HG03039 (cell line): ENCODE measurements at regions not wholly inside any gene's neighbourhood (a gene's known extent, or its start where the extent isn't known, plus 50 kb on each side); places are given as distances from the start of the nearest gene placed in this dataset.
"Not testable (repeated sequence)": the region's sequence is repeated elsewhere in the genome, so short reads cannot be mapped to it uniquely, and the experiment has no call there.

ENCODE experiments used
- ATAC-seq: cut with Tn5 transposase; IDR thresholded peaks from one replicate; pipeline ENCODE4 v1.9.1; 2021; ENCODE audit warnings: mild to moderate bottlenecking, moderate library complexity; ENCODE audit not compliant: unreplicated experiment

GRCh38 chr9:104269996-104270963 is 176.2 kb downstream of the SMC2 start:
- ATAC-seq, result no peak

GRCh38 chr9:104276709-104277245 is 182.7 kb downstream of the SMC2 start:
- no peak for ATAC-seq

GRCh38 chr9:104278929-104279496 is 184.9 kb downstream of the SMC2 start:
- ATAC-seq, result no peak

GRCh38 chr9:104279535-104280177 is 185.5 kb downstream of the SMC2 start:
- ATAC-seq, result no peak

GRCh38 chr9:104280178-104280560 is 186.1 kb downstream of the SMC2 start:
- no peak for ATAC-seq

GRCh38 chr9:104280711-104281110 is 186.6 kb downstream of the SMC2 start:
- ATAC-seq, result no peak

GRCh38 chr9:104286187-104286586 is 192.1 kb downstream of the SMC2 start:
- ATAC-seq, result no peak

- ATAC-seq, result no peak
Observed at GRCh38 chr9:104286799-104287198, 192.7 kb downstream of the SMC2 start.

- ATAC-seq, result no peak
Observed at GRCh38 chr9:104287253-104287878, 193.3 kb downstream of the SMC2 start.

- no peak for ATAC-seq
Observed at GRCh38 chr9:104293877-104294276, 199.8 kb downstream of the SMC2 start.

- no peak for ATAC-seq
Observed at GRCh38 chr9:104300124-104300523, 203.9 kb upstream of the OR13F1 start.

GRCh38 chr9:104301755-104302154 is 202.3 kb upstream of the OR13F1 start:
- ATAC-seq, result no peak

GRCh38 chr9:104302775-104303174 is 201.3 kb upstream of the OR13F1 start:
- no peak for ATAC-seq

- no peak for ATAC-seq
Observed at GRCh38 chr9:104304925-104305324, 199.1 kb upstream of the OR13F1 start.

GRCh38 chr9:104313396-104314110 is 190.5 kb upstream of the OR13F1 start:
- ATAC-seq, result no peak

- not testable (repeated sequence) for ATAC-seq
Observed at GRCh38 chr9:104316201-104317009, 187.7 kb upstream of the OR13F1 start.

- ATAC-seq, result no peak
Observed at GRCh38 chr9:104319198-104319597, 184.9 kb upstream of the OR13F1 start.

GRCh38 chr9:104319685-104320084 is 184.4 kb upstream of the OR13F1 start:
- ATAC-seq, result no peak

GRCh38 chr9:104322596-104322995 is 181.5 kb upstream of the OR13F1 start:
- ATAC-seq, result no peak
